ENCODE measurements at regions not wholly inside any gene's neighbourhood (a gene's known extent, or its start where the extent isn't known, plus 50 kb on each side); places are given as distances from the start of the nearest gene placed in this dataset.
"Not testable (repeated sequence)": the region's sequence is repeated elsewhere in the genome, so short reads cannot be mapped to it uniquely, and the experiment has no call there.

- not testable (repeated sequence) for TF ChIP-seq POLR2AphosphoS5 (IDR thresholded peaks at IDR 0.05; ENCODE audit: borderline replicate concordance, low read depth, low read length); EZH2 (IDR thresholded peaks at IDR 0.05)
Measured at GRCh38 chr20:24858500-24858899, 90.6 kb upstream of the CST7 start.

Data from SK-N-MC (cell line).